ENCODE measurements at regions not wholly inside any gene's neighbourhood (a gene's known extent, or its start where the extent isn't known, plus 50 kb on each side); places are given as distances from the start of the nearest gene placed in this dataset.

DNA sequence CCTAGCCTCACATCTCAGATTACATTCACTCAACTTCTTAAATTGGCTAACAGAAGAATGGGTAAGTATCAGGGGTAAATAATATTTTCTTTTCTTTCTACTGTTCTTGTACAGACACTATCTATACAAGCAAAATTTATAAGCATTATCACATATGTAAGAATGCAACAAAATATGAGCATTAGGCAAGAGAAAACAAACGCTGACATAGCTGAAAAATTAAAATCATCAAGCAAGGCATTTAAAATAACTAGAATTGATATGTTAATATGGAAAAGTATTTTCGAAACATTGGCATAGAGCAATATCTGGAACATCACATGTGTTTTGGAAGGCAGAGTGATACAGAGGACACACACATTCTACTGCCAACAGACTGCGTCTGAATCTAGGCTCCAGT is 1175.3 kb upstream of the LRRN3 start:
- Mint-ChIP-seq H3K4me3 (no peak overlapping the region), H3K9me3 (peaks cover 21% of the 10 kb centered on the region), H3K4me1 (peaks cover 3% of the 10 kb centered on the region), H3K27me3 (ENCODE audit: low read depth) (no peaks in the 10 kb centered on the region), H3K36me3 (no peaks in the 10 kb centered on the region), H3K27ac (no peak overlapping the region)
- DNase-seq (ENCODE audit: low spot score in 2 of 2, unreplicated experiment in 2 of 2), result no peak
- TF ChIP-seq, protein P1, sequence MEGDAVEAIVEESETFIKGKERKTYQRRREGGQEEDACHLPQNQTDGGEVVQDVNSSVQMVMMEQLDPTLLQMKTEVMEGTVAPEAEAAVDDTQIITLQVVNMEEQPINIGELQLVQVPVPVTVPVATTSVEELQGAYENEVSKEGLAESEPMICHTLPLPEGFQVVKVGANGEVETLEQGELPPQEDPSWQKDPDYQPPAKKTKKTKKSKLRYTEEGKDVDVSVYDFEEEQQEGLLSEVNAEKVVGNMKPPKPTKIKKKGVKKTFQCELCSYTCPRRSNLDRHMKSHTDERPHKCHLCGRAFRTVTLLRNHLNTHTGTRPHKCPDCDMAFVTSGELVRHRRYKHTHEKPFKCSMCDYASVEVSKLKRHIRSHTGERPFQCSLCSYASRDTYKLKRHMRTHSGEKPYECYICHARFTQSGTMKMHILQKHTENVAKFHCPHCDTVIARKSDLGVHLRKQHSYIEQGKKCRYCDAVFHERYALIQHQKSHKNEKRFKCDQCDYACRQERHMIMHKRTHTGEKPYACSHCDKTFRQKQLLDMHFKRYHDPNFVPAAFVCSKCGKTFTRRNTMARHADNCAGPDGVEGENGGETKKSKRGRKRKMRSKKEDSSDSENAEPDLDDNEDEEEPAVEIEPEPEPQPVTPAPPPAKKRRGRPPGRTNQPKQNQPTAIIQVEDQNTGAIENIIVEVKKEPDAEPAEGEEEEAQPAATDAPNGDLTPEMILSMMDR (IDR thresholded peaks at IDR 0.05; ENCODE audit: unreplicated experiment), result no peak

DNA sequence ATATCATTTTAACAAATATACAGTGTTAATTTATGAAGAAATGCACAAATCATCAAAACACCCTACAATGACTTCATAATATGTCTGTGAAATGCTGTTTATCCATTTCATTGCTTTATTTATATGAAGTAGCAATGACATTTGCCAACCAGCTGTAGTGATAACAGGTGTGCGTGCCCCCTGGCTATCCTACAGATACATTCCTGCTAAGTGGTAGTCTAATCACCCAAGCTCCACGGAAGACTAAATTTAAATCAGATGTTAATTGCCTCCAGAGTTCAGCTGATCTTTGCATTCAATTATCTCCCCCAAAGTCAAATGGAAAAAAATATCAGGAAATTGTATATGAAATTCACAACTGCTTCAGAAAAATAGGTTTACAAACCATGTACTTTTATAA is 1164.2 kb upstream of the LRRN3 start:
- TF ChIP-seq, protein P1 (IDR thresholded peaks at IDR 0.05; ENCODE audit: unreplicated experiment), result no peak
- no peaks in the 10 kb centered on the region for H3K36me3 Mint-ChIP-seq
- H3K27ac Mint-ChIP-seq, result no peak overlapping the region
- H3K4me3 Mint-ChIP-seq, result no peak overlapping the region
- H3K4me1 Mint-ChIP-seq, result no peaks in the 10 kb centered on the region
- no peak for DNase-seq (ENCODE audit: low spot score in 2 of 2, unreplicated experiment in 2 of 2)
- peaks cover 31% of the 10 kb centered on the region for H3K9me3 Mint-ChIP-seq
- no peaks in the 10 kb centered on the region for H3K27me3 Mint-ChIP-seq (ENCODE audit: low read depth)

DNA sequence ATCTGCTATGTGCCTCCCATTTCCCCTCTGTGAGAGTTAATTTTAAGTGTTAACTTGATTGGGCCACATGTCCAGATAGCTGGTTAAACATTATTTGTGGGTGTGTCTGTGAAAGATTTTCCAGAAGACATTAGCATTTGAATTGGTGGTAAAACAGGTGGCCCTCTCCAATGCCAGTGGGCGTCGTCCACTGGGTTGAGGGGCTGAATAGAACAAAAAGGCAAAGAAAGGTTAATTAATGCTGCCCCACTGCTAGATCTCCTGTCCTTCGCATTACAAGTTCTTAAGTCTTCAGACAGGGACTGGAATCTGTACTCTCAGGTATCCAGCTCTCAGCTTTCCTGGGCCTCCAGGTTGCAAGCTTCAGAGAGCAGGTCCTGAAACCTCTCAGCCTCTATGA is 1160.9 kb upstream of the LRRN3 start:
- Mint-ChIP-seq H3K36me3 (no peaks in the 10 kb centered on the region), H3K9me3 (peaks cover 5% of the 10 kb centered on the region), H3K27me3 (ENCODE audit: low read depth) (no peaks in the 10 kb centered on the region), H3K4me1 (peaks cover 4% of the 10 kb centered on the region), H3K4me3 (no peak overlapping the region), H3K27ac (no peak overlapping the region)
- no peak for DNase-seq (ENCODE audit: low spot score in 2 of 2, unreplicated experiment in 2 of 2)
- TF ChIP-seq, protein P1 (IDR thresholded peaks at IDR 0.05; ENCODE audit: unreplicated experiment), result no peak

DNA sequence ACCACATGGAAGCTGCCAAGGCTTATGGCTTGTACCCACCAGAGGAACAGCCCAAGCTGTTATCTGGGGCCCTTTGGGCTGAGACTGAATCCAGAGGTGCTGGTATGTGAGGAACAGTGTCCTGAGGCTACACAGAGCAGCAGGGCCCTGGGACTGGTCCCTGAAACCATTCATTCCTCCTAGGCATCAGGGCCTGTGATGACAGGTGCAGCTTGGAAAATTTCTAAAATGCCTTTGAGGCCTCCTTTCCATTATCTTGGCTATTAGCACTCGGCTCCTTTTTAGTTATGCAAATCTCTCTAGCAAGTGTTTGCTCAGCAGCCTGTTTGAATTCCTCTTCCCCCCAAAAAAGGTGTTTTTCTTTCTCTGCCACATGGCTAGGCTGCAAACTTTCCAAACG is 1151.7 kb upstream of the LRRN3 start:
- DNase-seq (ENCODE audit: low spot score in 2 of 2, unreplicated experiment in 2 of 2), result no peak
- TF ChIP-seq, protein P1 (IDR thresholded peaks at IDR 0.05; ENCODE audit: unreplicated experiment), result no peak

DNA sequence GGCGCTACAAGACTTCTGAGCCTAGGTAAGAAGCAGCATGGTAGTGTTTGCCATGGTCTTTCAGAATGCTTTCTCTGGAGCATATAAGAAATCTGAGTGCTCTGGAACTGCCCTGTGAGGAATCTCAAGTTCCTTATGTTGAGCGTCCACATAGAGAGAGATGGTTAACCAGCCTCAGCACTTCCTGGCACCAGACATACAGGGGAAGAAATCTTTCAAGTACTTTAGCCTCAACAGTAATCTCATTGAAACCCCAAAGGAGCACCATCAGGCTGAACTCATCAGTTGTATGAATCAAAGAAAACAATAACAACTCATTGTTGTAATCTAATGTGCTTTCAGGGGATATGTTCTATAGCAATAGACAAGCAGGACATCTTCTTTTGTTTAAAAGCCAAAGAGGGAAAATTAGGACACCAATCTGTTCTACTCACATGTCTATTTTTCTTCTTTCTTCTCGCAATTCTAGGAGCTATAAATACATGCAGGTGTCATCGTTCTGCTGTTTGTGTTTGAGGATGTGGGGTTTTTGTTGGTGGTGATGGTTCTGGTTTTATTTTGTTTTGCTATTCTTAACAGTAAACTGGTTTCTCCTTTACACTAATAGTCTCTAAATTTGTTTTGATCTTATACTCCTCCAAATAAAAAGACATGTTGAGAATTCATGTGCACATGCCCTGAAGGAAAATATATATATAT is 1145.0 kb upstream of the LRRN3 start:
- TF ChIP-seq, protein P1 (IDR thresholded peaks at IDR 0.05; ENCODE audit: unreplicated experiment), result no peak
- H3K36me3 Mint-ChIP-seq, result peaks cover 2% of the 10 kb centered on the region
- H3K4me1 Mint-ChIP-seq, result peaks cover 9% of the 10 kb centered on the region
- DNase-seq (ENCODE audit: low spot score in 2 of 2, unreplicated experiment in 2 of 2), result no peak
- H3K4me3 Mint-ChIP-seq, result no peak overlapping the region
- H3K9me3 Mint-ChIP-seq, result peaks cover 4% of the 10 kb centered on the region
- H3K27me3 Mint-ChIP-seq (ENCODE audit: low read depth), result no peaks in the 10 kb centered on the region
- no peak overlapping the region for H3K27ac Mint-ChIP-seq

More for the DNA sequence above, 1151.7 kb upstream of the LRRN3 start:
- Mint-ChIP-seq H3K36me3 (peaks cover 2% of the 10 kb centered on the region), H3K4me3 (no peak overlapping the region), H3K27me3 (ENCODE audit: low read depth) (no peaks in the 10 kb centered on the region), H3K4me1 (no peaks in the 10 kb centered on the region), H3K27ac (no peak overlapping the region), H3K9me3 (peaks cover 40% of the 10 kb centered on the region)

All from mesothelial cell of epicardium (in vitro differentiated cells).